ENCODE measurements at regions not wholly inside any gene's neighbourhood (a gene's known extent, or its start where the extent isn't known, plus 50 kb on each side); places are given as distances from the start of the nearest gene placed in this dataset.

- TF ChIP-seq CTCF (IDR thresholded peaks at IDR 0.05; ENCODE audit: low read depth, low read length), result no peak
- no peak for TF ChIP-seq EZH2phosphoT487 (IDR thresholded peaks at IDR 0.05; ENCODE audit: low read depth)
Measured at GRCh38 chr1:222373216-222373615, 174.7 kb downstream of the HHIPL2 start.
